Caco-2 (cell line): ENCODE measurements at regions not wholly inside any gene's neighbourhood (a gene's known extent, or its start where the extent isn't known, plus 50 kb on each side); places are given as distances from the start of the nearest gene placed in this dataset.

ENCODE experiments used
- BruUV-seq: library from RNA; stranded (reverse); fragments of 400-500 nt; replicated peaks from 2 replicates; lab custom pipeline; 2021; lab: Mats Ljungman, UMichigan
- CTCF ChIA-PET: fragments of 300-600 bp; sonication (Branson Sonifier 250); formaldehyde crosslinking; loops from one replicate; lab custom pipeline; 2022; ENCODE audit warnings: antibody characterized with exemption; lab: Charles Lee
- POLR2A ChIA-PET: fragments of 300-600 bp; sonication (Branson Sonifier 250); formaldehyde crosslinking; loops from one replicate; lab custom pipeline; 2022; ENCODE audit warnings: antibody characterized with exemption; lab: Charles Lee
- DNase-seq, 2 experiments: peaks; one replicate each; pipeline versions ENCODE4 v3.0.0 to v3.0.0-alpha.2; 2020 to 2022
- H3K27me3 ChIP-seq: replicated peaks from 2 replicates; pipeline ENCODE4 v1.6.0; 2011; ENCODE audit warnings: low read length; ENCODE audit not compliant: control insufficient read depth, insufficient read depth
- H3K36me3 ChIP-seq: 2 replicates; pipeline ENCODE4 v1.5.1; 2011; ENCODE audit warnings: low read length; ENCODE audit not compliant: control insufficient read depth, insufficient read depth
- H3K4me1 ChIP-seq: fragments of 250-450 bp; sonication (Bioruptor Pico); 2 replicates; pipeline ENCODE4 v1.5.1; 2020; ENCODE audit warnings: mild to moderate bottlenecking
- H3K4me3 ChIP-seq: 2 replicates; pipeline ENCODE4 v1.5.1; 2011; ENCODE audit warnings: low read depth, mild to moderate bottlenecking, control low read depth, low read length
- H3K9me3 ChIP-seq: fragments of 250-450 bp; sonication (Bioruptor Pico); 2 replicates; pipeline ENCODE4 v1.5.1; 2020; ENCODE audit warnings: mild to moderate bottlenecking, moderate library complexity
- H3K27ac Mint-ChIP-seq: one replicate; pipeline ENCODE4 v1.8.0; 2022; ENCODE audit warnings: mixed read lengths; ENCODE audit not compliant: unreplicated experiment
- H3K27me3 Mint-ChIP-seq: one replicate; pipeline ENCODE4 v1.8.0; 2022; ENCODE audit warnings: mixed read lengths; ENCODE audit not compliant: insufficient read depth, unreplicated experiment
- H3K36me3 Mint-ChIP-seq: one replicate; pipeline ENCODE4 v1.8.0; 2022; ENCODE audit warnings: mild to moderate bottlenecking, mixed read lengths; ENCODE audit not compliant: insufficient read depth, unreplicated experiment
- H3K4me1 Mint-ChIP-seq: one replicate; pipeline ENCODE4 v1.8.0; 2022; ENCODE audit warnings: low read depth, mixed read lengths; ENCODE audit not compliant: unreplicated experiment
- H3K4me3 Mint-ChIP-seq: one replicate; pipeline ENCODE4 v1.8.0; 2022; ENCODE audit warnings: mild to moderate bottlenecking, moderate library complexity, mixed read lengths; ENCODE audit not compliant: unreplicated experiment
- H3K9me3 Mint-ChIP-seq: one replicate; pipeline ENCODE4 v1.8.0; 2022; ENCODE audit warnings: mixed read lengths; ENCODE audit not compliant: unreplicated experiment
- intact Hi-C: fragments of 100-400 bp; cut with micrococcal nuclease; formaldehyde crosslinking; loops from one replicate; pipeline ENCODE4 v1.10.0; 2022; ENCODE audit not compliant: unreplicated experiment
- TF ChIP-seq, protein P1 (sequence below), 2 experiments: fragments of 200-600 bp in 1 of 2; IDR thresholded peaks; 1 replicate in 1 of 2; 2 replicates in 1 of 2; pipeline versions ENCODE4 v1.5.1 to v1.8.0; 2011 to 2022; ENCODE audit warnings: antibody characterized with exemption in 1 of 2, control low read depth in 1 of 2, inconsistent platforms in 1 of 2, low read depth in 1 of 2, low read length in 1 of 2, mild to moderate bottlenecking in 1 of 2, moderate library complexity in 1 of 2; ENCODE audit not compliant: insufficient read depth in 1 of 2, severe bottlenecking in 1 of 2, unreplicated experiment in 1 of 2

DNA sequence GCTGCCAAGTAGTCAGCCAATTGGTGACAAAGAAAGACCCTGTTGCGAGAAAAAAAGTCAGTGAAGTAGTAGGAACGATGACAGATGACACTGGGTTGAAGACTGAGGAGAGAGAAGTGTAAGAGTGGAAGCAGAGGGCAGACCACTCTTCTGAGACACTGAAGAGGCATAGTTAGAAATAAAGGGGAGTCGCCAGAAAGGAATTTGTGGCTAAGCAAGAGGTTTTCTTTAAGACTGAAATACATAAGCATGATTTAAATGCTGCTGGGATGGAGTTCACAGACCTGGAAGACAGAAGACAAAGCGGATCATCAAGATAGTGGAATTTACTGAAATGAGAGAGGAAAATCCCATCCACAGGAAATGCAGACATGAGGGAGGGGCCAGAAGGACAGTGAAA, 56.2 kb upstream of the USPL1 start:
- no TSS peak for BruUV-seq
- no peak overlapping the region for H3K27ac Mint-ChIP-seq
- POLR2A ChIA-PET: no interaction called here
- no peaks in the 10 kb centered on the region for H3K36me3 Mint-ChIP-seq
- TF ChIP-seq, protein P1, sequence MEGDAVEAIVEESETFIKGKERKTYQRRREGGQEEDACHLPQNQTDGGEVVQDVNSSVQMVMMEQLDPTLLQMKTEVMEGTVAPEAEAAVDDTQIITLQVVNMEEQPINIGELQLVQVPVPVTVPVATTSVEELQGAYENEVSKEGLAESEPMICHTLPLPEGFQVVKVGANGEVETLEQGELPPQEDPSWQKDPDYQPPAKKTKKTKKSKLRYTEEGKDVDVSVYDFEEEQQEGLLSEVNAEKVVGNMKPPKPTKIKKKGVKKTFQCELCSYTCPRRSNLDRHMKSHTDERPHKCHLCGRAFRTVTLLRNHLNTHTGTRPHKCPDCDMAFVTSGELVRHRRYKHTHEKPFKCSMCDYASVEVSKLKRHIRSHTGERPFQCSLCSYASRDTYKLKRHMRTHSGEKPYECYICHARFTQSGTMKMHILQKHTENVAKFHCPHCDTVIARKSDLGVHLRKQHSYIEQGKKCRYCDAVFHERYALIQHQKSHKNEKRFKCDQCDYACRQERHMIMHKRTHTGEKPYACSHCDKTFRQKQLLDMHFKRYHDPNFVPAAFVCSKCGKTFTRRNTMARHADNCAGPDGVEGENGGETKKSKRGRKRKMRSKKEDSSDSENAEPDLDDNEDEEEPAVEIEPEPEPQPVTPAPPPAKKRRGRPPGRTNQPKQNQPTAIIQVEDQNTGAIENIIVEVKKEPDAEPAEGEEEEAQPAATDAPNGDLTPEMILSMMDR (IDR thresholded peaks at IDR 0.05; ENCODE audit: insufficient read depth in 1 of 2, low read depth in 1 of 2, low read length in 1 of 2, severe bottlenecking in 1 of 2, unreplicated experiment in 1 of 2): no peak
- CTCF ChIA-PET: no interaction called here
- Histone ChIP-seq H3K9me3 (no peaks in the 10 kb centered on the region), H3K27me3 (no peaks in the 10 kb centered on the region), H3K4me3 (no peak overlapping the region), H3K4me1 (no peaks in the 10 kb centered on the region), H3K36me3 (no peaks in the 10 kb centered on the region)
- H3K9me3 Mint-ChIP-seq: no peaks in the 10 kb centered on the region
- DNase-seq: no peak
- intact Hi-C loops: no loop called here
- H3K4me1 Mint-ChIP-seq: no peaks in the 10 kb centered on the region
- H3K4me3 Mint-ChIP-seq: no peak overlapping the region
- no peaks in the 10 kb centered on the region for H3K27me3 Mint-ChIP-seq

DNA sequence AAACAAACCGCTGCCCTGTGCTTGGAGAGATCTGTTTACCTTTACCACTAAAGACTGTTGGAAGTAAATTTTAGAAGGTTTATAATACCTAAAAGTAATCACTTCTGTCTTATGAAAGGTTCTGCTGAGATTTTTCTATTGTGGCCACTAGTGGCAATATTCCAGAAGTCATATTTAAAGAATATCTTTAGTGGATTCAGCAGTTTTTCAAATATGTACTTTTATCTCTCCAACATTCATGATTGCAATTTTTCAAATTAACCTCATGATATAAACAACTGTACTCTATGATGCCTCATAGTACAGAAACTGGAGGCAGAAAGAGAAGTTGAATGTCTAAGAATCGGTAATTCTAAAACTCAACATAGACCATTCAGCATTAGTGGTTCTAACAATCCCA, 53.2 kb upstream of the USPL1 start:
- Histone ChIP-seq H3K9me3 (no peaks in the 10 kb centered on the region), H3K4me3 (no peak overlapping the region), H3K27me3 (no peaks in the 10 kb centered on the region), H3K4me1 (no peaks in the 10 kb centered on the region), H3K36me3 (no peaks in the 10 kb centered on the region)
- Mint-ChIP-seq H3K27ac (no peak overlapping the region), H3K4me1 (no peaks in the 10 kb centered on the region), H3K4me3 (no peak overlapping the region), H3K36me3 (no peaks in the 10 kb centered on the region), H3K9me3 (no peaks in the 10 kb centered on the region), H3K27me3 (no peaks in the 10 kb centered on the region)
- TF ChIP-seq, protein P1 (IDR thresholded peaks at IDR 0.05; ENCODE audit: insufficient read depth in 1 of 2, low read depth in 1 of 2, low read length in 1 of 2, severe bottlenecking in 1 of 2, unreplicated experiment in 1 of 2): no peak
- ChIA-PET POLR2A (no interaction called here), CTCF (interaction anchor here (0.7 kb wide), 1 partner anchor 42 kb away, joined by 10 read pairs; no protein-coding TSS in a partner anchor)
- no TSS peak for BruUV-seq
- DNase-seq: no peak
- intact Hi-C loops: no loop called here

DNA sequence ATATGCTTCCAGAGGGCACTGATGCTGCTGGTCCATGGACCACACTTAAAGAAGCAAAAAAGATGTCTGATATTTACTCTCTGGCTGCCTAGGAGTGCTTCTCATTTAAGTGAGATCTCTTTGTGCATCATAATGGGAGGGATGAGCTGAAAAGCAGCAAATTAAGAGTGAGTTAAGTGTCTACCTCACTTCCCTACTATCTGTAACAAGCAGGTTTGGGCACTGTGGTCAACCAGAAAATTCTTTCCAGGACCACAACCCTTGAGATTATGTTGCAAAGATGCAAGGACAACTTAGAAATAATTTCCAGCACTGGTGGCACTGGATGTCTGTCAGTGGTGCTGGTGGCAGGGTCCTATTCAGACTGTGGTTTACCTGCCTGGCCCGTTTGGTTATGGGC, 52.1 kb upstream of the USPL1 start:
- no peak overlapping the region for H3K4me3 Mint-ChIP-seq
- POLR2A ChIA-PET: no interaction called here
- H3K4me1 ChIP-seq: no peaks in the 10 kb centered on the region

More for the DNA sequence above, 52.1 kb upstream of the USPL1 start:
- H3K36me3 Mint-ChIP-seq: no peaks in the 10 kb centered on the region
- TF ChIP-seq, protein P1 (IDR thresholded peaks at IDR 0.05; ENCODE audit: insufficient read depth in 1 of 2, low read depth in 1 of 2, low read length in 1 of 2, severe bottlenecking in 1 of 2, unreplicated experiment in 1 of 2): no peak
- H3K27me3 Mint-ChIP-seq: no peaks in the 10 kb centered on the region
- H3K27ac Mint-ChIP-seq: no peak overlapping the region
- no peak for DNase-seq
- Histone ChIP-seq H3K9me3 (no peaks in the 10 kb centered on the region), H3K27me3 (no peaks in the 10 kb centered on the region), H3K36me3 (no peaks in the 10 kb centered on the region), H3K4me3 (no peak overlapping the region)
- no peaks in the 10 kb centered on the region for H3K9me3 Mint-ChIP-seq
- no peaks in the 10 kb centered on the region for H3K4me1 Mint-ChIP-seq
- intact Hi-C loops: no loop called here
- CTCF ChIA-PET: no interaction called here
- no TSS peak for BruUV-seq
